GM21390 (cell line): ENCODE measurements at regions not wholly inside any gene's neighbourhood (a gene's known extent, or its start where the extent isn't known, plus 50 kb on each side); places are given as distances from the start of the nearest gene placed in this dataset.

ENCODE experiments used
- ATAC-seq: cut with Tn5 transposase; IDR thresholded peaks from one replicate; pipeline ENCODE4 v1.9.1; 2021; ENCODE audit not compliant: unreplicated experiment

- ATAC-seq = no peak
These were observed 372.3 kb downstream of the AASDHPPT start for GRCh38 chr11:106449763-106450162.

GRCh38 chr11:106451228-106451922 lies 373.9 kb downstream of the AASDHPPT start:
- no peak for ATAC-seq

- no peak for ATAC-seq
These were observed 379.2 kb downstream of the AASDHPPT start for GRCh38 chr11:106456647-106457046.

- ATAC-seq = no peak
These were observed 380.3 kb downstream of the AASDHPPT start for GRCh38 chr11:106457727-106458126.

- no peak for ATAC-seq
These were observed 381.7 kb downstream of the AASDHPPT start for GRCh38 chr11:106459135-106459534.

GRCh38 chr11:106461148-106461691 lies 383.8 kb downstream of the AASDHPPT start:
- no peak for ATAC-seq

GRCh38 chr11:106461839-106462545 lies 384.5 kb downstream of the AASDHPPT start:
- ATAC-seq = no peak

GRCh38 chr11:106463154-106463553 lies 385.7 kb downstream of the AASDHPPT start:
- no peak for ATAC-seq

GRCh38 chr11:106463796-106464201 lies 386.3 kb downstream of the AASDHPPT start:
- no peak for ATAC-seq

GRCh38 chr11:106464728-106465127 lies 387.3 kb downstream of the AASDHPPT start:
- no peak for ATAC-seq

GRCh38 chr11:106466521-106467080 lies 389.1 kb downstream of the AASDHPPT start:
- no peak for ATAC-seq

GRCh38 chr11:106467501-106467900 lies 390.0 kb downstream of the AASDHPPT start:
- ATAC-seq = no peak

- no peak for ATAC-seq
These were observed 390.6 kb downstream of the AASDHPPT start for GRCh38 chr11:106468086-106468485.

- ATAC-seq = no peak
These were observed 391.1 kb downstream of the AASDHPPT start for GRCh38 chr11:106468531-106468930.

GRCh38 chr11:106470230-106470629 lies 392.8 kb downstream of the AASDHPPT start:
- no peak for ATAC-seq

GRCh38 chr11:106471276-106471675 lies 393.8 kb downstream of the AASDHPPT start:
- no peak for ATAC-seq

- ATAC-seq = no peak
These were observed 395.7 kb downstream of the AASDHPPT start for GRCh38 chr11:106473089-106473722.

- ATAC-seq = no peak
These were observed 396.8 kb downstream of the AASDHPPT start for GRCh38 chr11:106474274-106474673.

- no peak for ATAC-seq
These were observed 397.7 kb downstream of the AASDHPPT start for GRCh38 chr11:106475181-106475580.

GRCh38 chr11:106477776-106478175 lies 400.3 kb downstream of the AASDHPPT start:
- no peak for ATAC-seq

GRCh38 chr11:106479646-106480045 lies 402.2 kb downstream of the AASDHPPT start:
- ATAC-seq = no peak
